ENCODE measurements at regions not wholly inside any gene's neighbourhood (a gene's known extent, or its start where the extent isn't known, plus 50 kb on each side); places are given as distances from the start of the nearest gene placed in this dataset.

DNA sequence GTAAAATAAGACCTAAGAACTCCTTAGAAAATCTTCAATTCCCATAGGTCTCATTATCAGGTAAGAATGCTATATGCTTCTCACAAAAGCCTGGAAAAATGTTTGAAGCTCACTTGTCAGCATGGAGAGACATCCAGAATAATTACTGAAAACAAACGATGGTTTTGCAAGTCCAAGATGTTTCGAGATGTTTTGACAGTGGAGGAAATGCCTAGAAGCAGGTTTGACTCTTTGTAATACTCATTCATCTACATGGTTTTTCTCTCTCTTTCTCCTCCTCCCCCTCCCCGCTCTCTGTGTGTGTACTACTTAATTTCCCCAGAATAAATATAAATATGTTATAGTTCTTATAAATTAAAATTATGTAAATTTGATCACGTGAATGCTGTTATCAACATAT, 131.9 kb upstream of the NR3C2 start:
- 90% methylated on average over 4 of the region's 4 CpGs; no CpG with 5 or more reads in 1 of the 2 experiments for WGBS, 2 experiments (ENCODE audit: extremely low coverage in 1 of 2, insufficient coverage in 1 of 2, insufficient read length in 1 of 2, insufficient replicate concordance in 2 of 2, low coverage in 1 of 2, low lambda C conversion rate in 2 of 2, missing lambda C conversion rate in 1 of 2)
- Histone ChIP-seq H2AK5ac (ENCODE audit: low read depth, low read length) (no peak overlapping the region), H3K23me2 (ENCODE audit: low read depth, low read length) (no peaks in the 10 kb centered on the region), H4K5ac (ENCODE audit: insufficient read length, low read depth, low read length) (no peak overlapping the region), H3K79me1 (ENCODE audit: low read depth, low read length) (no peaks in the 10 kb centered on the region), H2BK20ac (ENCODE audit: low read length) (no peak overlapping the region), H2AFZ (ENCODE audit: low read length) (0 out of 2 replicates have a peak overlapping the region, but pooled peaks have one; percentile 62), H3K79me2 (ENCODE audit: control insufficient read depth in 1 of 2, insufficient read depth in 2 of 2, low read length in 2 of 2) (no peaks in the 10 kb centered on the region), H3K36me3 (ENCODE audit: control insufficient read depth in 2 of 4, insufficient read depth in 4 of 4, low read length in 3 of 4) (no peaks in the 10 kb centered on the region; a peak in 1 of 8 replicates), H2BK120ac (replicated peaks; ENCODE audit: low read depth, low read length) (no peak overlapping the region), H3K4me3 (ENCODE audit: extremely low read depth in 1 of 4, insufficient read depth in 2 of 4, low read depth in 3 of 4, low read length in 4 of 4) (no peak overlapping the region), H3K4me2 (ENCODE audit: insufficient read depth in 1 of 2, low read depth in 2 of 2, low read length in 2 of 2) (no peak overlapping the region), H4K91ac (replicated peaks; ENCODE audit: insufficient read length, low read length) (no peak overlapping the region), H3K9me3 (ENCODE audit: insufficient read depth in 2 of 2, low read depth in 1 of 2, low read length in 1 of 2) (peaks cover 4 to 10% of the 10 kb centered on the region in 2 experiments; a peak in 3 of 4 replicates), H3K9ac (replicated peaks in 1 of 4; ENCODE audit: extremely low read depth in 1 of 4, low read depth in 3 of 4, low read length in 3 of 4) (no peak overlapping the region), H3K14ac (ENCODE audit: insufficient read length) (no peak overlapping the region), H2BK15ac (ENCODE audit: low read length) (no peak overlapping the region), H4K20me1 (replicated peaks in 1 of 2; ENCODE audit: control insufficient read depth in 1 of 2, insufficient read depth in 2 of 2, low read length in 2 of 2) (no peaks in the 10 kb centered on the region), H4K8ac (ENCODE audit: extremely low read depth, insufficient read depth, low read length) (no peak overlapping the region), H2BK5ac (ENCODE audit: low read depth, low read length) (no peak overlapping the region), H2BK12ac (ENCODE audit: low read depth, low read length) (no peak overlapping the region), H3K23ac (ENCODE audit: insufficient read length) (no peak overlapping the region), H3K27ac (ENCODE audit: low read depth, low read length) (no peak overlapping the region), H3K4ac (replicated peaks; ENCODE audit: insufficient read length, low read depth, low read length) (no peak overlapping the region), H3K56ac (replicated peaks; ENCODE audit: insufficient read length, low read depth, low read length) (no peak overlapping the region), H3K4me1 (replicated peaks in 1 of 4; ENCODE audit: control insufficient read depth in 3 of 4, insufficient read depth in 4 of 4, low read length in 3 of 4) (no peaks in the 10 kb centered on the region), H3K18ac (ENCODE audit: extremely low read depth, low read length) (no peak overlapping the region), H3K27me3 (replicated peaks in 1 of 4; ENCODE audit: control insufficient read depth in 3 of 4, extremely low read depth in 1 of 4, insufficient read depth in 3 of 4, low read length in 3 of 4) (no peaks in the 10 kb centered on the region; a peak in 1 of 7 replicates)
- ChIA-PET POLR2A (ENCODE audit: partially characterized antibody) (no interaction called here), CTCF (ENCODE audit: partially characterized antibody) (interaction anchor here (1.2 kb wide), 1 partner anchor 9 kb away, joined by 3 read pairs; no protein-coding TSS in a partner anchor)
- DNase-seq (ENCODE audit: low read depth in 1 of 2, low spot score in 2 of 2) (no peak), FAIRE-seq (no peak)
- TF ChIP-seq CREB1 (IDR thresholded peaks at IDR 0.05) (no peak), BACH1 (IDR thresholded peaks at IDR 0.05; ENCODE audit: low read length) (no peak), CHD2 (IDR thresholded peaks at IDR 0.05; ENCODE audit: low read length) (no peak)

Measured in H1 (cell line).